ENCODE measurements at regions not wholly inside any gene's neighbourhood (a gene's known extent, or its start where the extent isn't known, plus 50 kb on each side); places are given as distances from the start of the nearest gene placed in this dataset.

DNA sequence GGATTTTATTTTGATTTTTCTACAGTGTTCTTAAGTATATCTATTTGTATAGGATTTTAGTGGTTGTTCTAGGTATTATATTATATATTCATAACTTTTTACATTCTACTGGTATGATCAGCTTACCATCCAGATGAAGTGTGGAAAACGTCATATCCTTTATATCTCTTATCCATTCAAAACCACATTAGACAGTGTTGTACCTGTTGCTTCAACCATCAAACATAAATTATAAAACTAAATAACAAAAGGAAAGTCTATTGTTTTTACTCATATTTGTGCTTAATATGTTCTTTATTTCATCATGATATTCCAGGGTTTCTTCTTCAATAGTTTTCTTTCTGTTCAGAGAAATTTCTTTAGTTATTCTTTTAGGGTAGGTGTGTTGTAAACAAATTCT, 191.4 kb downstream of the RPLP1 start:
- CTCF ChIA-PET = no interaction called here
- POLR2A ChIA-PET = no interaction called here

GRCh38 chr15:69644876-69645275, 192.3 kb downstream of the RPLP1 start:
- POLR2A ChIA-PET = no interaction called here
- CTCF ChIA-PET = interaction anchor here (0.8 kb wide), 1 partner anchor 15 kb away, joined by 3 read pairs; no protein-coding TSS in a partner anchor

GRCh38 chr15:69647142-69647513, 194.5 kb downstream of the RPLP1 start:
- CTCF ChIA-PET = no interaction called here
- POLR2A ChIA-PET = no interaction called here

GRCh38 chr15:69648212-69648611, 195.6 kb downstream of the RPLP1 start:
- ChIA-PET POLR2A (no interaction called here), CTCF (no interaction called here)

DNA sequence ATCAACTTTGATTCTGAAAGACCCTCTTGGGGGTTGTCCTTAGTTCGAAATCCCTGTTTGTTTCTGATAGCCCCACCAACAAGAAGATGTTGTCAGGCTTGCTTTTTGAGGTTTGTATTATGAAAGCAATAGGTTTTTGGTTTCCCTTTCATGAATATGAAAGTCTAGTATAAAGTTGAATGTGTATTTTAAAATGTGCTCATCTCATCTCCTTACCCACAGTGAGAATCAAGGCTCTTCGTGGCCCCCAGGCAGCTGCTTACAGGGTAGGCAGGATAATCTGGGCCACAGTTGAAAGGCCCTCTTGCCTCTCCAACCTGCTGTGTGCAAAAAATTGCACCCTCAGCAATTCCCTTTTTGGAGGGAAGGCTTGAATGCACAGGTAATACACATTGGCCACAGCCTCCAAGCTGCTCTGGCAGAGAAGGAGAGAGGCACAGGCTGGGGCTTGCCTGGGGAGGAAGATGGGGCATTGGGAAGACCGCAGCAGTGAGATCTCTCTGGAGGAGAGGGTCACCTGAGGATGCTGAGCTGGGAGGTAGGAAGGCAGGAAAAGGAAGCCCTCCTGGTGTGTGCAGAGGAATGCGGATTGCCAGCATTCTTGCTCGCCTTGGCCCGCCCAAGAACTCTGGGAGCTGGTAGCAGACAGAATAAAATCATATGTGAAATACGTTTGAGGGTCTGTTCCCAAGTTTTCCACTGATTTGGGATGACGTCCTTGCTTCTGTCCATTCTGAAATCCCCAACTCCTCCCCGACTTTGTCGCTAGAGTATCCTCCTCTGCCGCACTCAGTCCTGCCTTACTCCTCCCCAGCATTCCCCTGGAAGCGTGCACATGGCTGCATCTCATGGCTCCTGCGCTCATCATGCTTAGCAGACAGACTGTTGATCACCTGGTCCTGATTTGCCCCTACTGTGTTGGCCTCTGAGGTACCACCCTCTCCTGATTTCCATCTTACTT, 196.4 kb downstream of the RPLP1 start:
- POLR2A ChIA-PET = no interaction called here
- CTCF ChIA-PET = no interaction called here

DNA sequence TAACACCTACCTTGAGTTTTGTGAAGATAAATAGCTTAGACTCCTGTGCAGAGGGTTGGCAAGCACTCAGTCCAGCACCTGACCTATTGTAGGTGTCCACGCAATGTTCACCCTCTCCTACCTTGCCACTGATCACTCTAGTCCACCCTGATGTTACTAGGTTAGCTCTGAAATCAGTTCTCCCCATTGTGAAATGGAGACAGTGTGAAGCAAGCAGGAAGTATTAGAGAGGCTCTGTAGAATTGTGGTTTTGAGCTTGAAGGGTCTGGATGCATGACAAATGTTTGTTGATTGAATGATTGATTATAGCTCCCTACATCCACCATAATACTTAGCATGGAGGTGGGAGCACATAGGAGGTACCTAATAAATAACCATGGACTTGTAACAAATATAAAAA, 199.7 kb downstream of the RPLP1 start:
- ChIA-PET CTCF (no interaction called here), POLR2A (no interaction called here)

DNA sequence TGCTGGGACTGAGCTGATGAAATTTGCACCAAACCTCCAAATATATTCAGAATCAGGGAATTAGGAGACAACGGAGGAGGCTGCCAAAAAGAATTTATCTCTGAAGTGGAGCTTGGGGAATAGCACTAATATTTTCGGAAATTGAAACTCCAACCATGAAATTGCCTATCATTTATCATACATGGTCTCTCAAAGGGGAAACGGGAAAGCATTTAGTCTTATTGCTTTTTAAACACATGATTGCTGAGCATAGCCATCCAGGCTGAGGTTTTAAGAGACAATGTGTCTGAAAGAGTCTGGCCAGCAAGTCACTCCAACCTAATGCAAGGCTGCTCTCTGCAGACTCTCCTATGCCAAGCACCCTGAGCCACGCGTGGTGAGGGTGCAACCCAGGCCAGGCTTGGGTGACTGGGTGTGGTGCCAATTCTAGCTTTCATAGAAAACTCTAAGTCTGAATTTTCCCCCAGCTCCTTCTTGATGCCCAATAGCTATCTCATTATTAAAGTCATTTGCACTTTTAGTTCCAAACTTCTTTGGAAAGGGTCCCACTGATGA, 200.2 kb downstream of the RPLP1 start:
- POLR2A ChIA-PET = no interaction called here
- CTCF ChIA-PET = no interaction called here

DNA sequence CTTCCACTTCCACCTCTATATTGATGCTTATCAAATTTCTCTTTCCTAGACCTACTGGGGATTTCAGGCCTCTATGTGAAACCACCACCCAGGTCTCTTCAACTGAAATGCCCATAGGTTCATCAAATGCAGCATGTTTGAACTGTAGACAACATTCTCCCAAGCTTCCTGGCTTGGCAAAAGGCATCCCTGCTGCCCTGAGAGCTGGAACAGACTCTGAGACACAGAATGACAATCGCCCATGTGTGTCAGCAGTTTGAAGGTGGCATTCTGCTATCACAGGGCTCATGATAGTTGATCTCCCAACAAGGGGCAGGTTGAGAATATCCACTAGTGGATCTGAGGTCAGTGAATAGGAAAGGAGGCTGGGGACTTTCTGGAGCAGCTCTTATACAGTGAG, 200.7 kb downstream of the RPLP1 start:
- ChIA-PET POLR2A (no interaction called here), CTCF (interaction anchor here (0.6 kb wide), 1 partner anchor 286 kb away, joined by 3 read pairs; no protein-coding TSS in a partner anchor)

DNA sequence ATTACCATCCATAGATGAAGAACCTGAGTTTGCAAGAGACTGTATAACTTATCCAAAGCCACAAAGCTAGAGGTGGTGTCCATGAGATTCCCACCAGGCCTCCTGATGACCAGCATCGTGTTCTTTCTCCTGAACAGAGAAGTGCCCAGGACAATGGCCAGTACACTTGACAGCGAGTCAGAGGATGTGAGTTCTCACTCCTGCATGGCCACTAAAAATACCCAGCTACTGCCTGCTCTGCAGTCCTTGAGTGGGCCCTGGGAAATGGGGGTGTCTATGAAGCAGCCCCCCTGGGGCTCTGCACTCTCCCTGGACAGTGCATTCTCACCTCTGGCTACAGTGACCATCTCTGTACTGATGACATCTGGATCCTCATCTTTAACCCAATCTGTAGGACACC, 201.2 kb downstream of the RPLP1 start:
- CTCF ChIA-PET = interaction anchor here (0.6 kb wide), 1 partner anchor 286 kb away, joined by 3 read pairs; no protein-coding TSS in a partner anchor
- POLR2A ChIA-PET = no interaction called here

DNA sequence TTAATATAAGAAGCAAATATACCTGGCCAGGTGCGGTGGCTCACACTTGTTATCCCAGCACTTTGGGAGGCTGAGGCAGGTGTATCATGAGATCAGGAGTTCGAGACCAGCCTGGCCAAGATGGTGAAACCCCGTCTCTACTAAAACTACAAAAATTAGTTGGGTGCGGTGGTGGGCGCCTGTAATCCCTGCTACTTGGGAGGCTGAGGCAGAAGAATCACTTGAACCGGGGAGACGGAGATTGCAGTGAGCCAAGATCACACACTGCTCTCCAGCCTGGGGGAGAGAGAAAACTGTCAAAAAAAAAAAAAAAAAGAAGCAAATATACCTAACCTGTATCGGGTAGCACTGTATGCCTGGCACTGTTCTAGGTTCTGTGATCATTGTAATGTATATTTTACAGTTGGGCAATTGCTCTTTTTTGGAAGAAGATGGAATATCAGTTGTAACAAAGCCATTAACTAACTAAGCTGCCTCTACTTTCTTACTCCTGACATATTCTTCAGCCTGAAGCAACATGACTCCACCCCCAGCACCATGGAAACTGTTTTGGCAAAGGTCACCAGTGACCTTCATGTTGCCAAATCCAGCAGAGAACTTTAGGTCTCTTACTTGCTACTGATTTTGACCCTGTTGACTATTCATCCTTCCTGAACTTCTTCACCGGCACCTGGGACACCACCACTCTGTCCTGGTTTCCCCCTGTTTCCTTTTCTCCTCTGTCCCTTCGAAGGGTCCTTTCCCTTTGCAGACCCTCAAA, 203.8 kb downstream of the RPLP1 start:
- CTCF ChIA-PET = no interaction called here

GRCh38 chr15:69657626-69658025, 205.0 kb downstream of the RPLP1 start:
- ChIA-PET CTCF (no interaction called here), POLR2A (no interaction called here)

More for the DNA sequence above, 203.8 kb downstream of the RPLP1 start:
- POLR2A ChIA-PET = no interaction called here

DNA sequence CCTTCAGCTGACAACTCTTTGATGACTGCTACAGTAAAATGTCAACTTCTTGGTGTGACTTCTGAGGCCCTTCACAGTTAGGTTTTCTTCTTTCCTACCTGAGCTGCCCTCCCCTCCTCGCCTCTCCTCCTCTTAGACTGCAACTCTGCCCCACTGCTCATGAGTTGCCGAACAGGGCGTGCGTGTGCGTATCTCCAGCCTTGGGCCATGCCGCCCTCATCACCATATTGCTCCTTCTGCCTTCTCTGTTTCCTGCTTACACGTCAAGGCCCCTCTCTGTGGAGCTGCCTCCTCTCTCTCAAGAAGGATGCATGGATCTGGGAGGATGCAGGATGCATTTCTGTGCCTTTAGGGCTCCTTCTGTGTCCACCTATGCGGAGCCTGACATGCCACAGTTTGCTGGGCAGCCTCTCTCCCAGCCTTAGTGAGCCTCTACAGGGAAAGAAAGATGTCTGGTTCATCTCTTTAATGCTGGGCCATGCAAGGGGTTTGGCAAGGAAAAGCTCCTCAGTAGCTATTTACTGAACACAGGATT, 205.9 kb downstream of the RPLP1 start:
- ChIA-PET POLR2A (no interaction called here), CTCF (no interaction called here)

- ChIA-PET CTCF (interaction anchor here (1.1 kb wide), 1 partner anchor 14 kb away, joined by 3 read pairs; no protein-coding TSS in a partner anchor), POLR2A (no interaction called here)
Measured at GRCh38 chr15:69659454-69660050, 206.9 kb downstream of the RPLP1 start.

- ChIA-PET CTCF (interaction anchor here (1.1 kb wide), 1 partner anchor 15 kb away, joined by 3 read pairs; no protein-coding TSS in a partner anchor), POLR2A (no interaction called here)
Measured at GRCh38 chr15:69660114-69660513, 207.5 kb downstream of the RPLP1 start.

DNA sequence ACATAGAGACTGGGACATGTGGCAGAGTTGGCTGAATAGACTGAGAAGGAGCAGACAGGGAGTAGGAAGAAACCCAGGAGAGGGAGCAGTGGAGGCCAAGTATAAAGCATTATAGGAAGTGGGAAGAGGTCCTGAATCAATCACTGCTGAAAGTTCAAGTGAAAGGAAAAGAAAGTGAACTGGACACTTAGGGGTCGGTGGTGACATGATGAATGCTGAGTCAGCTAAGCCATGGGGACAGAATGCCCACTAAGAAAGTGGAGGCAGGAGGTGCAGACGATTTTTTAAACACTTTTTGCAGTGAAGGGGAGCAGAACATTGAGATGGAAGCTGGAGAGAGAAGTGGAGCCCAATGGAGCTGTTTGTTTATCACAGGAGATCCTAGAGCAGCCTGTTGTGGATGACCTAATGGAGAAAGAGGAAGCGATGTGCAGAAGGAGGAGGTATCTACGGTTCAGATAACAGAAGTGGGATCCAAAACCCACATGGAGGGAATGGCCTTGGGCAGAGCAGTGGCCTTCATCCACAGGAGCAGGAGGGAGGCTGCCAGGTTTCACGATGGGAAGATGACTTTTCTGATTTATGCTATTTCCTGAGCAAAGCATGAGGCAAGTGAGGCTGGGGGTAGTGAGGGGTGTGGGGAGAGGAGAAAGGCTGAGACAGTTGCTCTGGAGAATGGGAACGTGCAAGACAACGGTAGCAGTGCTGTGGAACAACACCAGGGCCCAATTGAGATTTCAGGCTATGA, 208.2 kb downstream of the RPLP1 start:
- POLR2A ChIA-PET = no interaction called here
- CTCF ChIA-PET = interaction anchor here (1.1 kb wide), 1 partner anchor 16 kb away, joined by 3 read pairs; no protein-coding TSS in a partner anchor

- CTCF ChIA-PET = interaction anchor here (0.5 kb wide), 1 partner anchor 203 kb away, joined by 4 read pairs; no protein-coding TSS in a partner anchor
- POLR2A ChIA-PET = no interaction called here
Measured at GRCh38 chr15:69661446-69661845, 208.8 kb downstream of the RPLP1 start.

- POLR2A ChIA-PET = no interaction called here
- CTCF ChIA-PET = interaction anchor here (0.5 kb wide), 1 partner anchor 204 kb away, joined by 4 read pairs; no protein-coding TSS in a partner anchor
Measured at GRCh38 chr15:69661871-69662644, 209.4 kb downstream of the RPLP1 start.

- ChIA-PET POLR2A (no interaction called here), CTCF (no interaction called here)
Measured at GRCh38 chr15:69662645-69663000, 210.0 kb downstream of the RPLP1 start.

Data from activated CD8-positive, alpha-beta memory T cell treated with anti-CD3 and anti-CD28 coated beads for 36 hours (primary cell).